ENCODE measurements at regions not wholly inside any gene's neighbourhood (a gene's known extent, or its start where the extent isn't known, plus 50 kb on each side); places are given as distances from the start of the nearest gene placed in this dataset.

GRCh38 chr15:70470556-70471191 is 292.7 kb downstream of the UACA start:
- no TSS peak for BruUV-seq (replicated peaks)
- Histone ChIP-seq H3K27me3 (replicated peaks; ENCODE audit: insufficient read depth, low read depth, low read length, poor library complexity) (no peaks in the 10 kb centered on the region), H3K9me3 (ENCODE audit: low read depth, low read length, poor library complexity, severe bottlenecking) (no peaks in the 10 kb centered on the region), H3K27ac (ENCODE audit: low read depth, low read length, poor library complexity, severe bottlenecking) (no peak overlapping the region), H3K4me1 (ENCODE audit: insufficient read depth, low read length, poor library complexity, severe bottlenecking) (peaks cover 28% of the 10 kb centered on the region), H3K4me3 (ENCODE audit: low read depth, low read length, poor library complexity, severe bottlenecking) (no peak overlapping the region), H3K36me3 (ENCODE audit: insufficient read depth, low read length, poor library complexity, severe bottlenecking) (no peaks in the 10 kb centered on the region)
- intact Hi-C loops (cut with micrococcal nuclease; ENCODE audit: unreplicated experiment) = loop anchor here (10.0 kb wide), 1 partner anchor 376 kb away; the partner anchor contains the start of gene TLE3
- no peak for TF ChIP-seq CTCF (conservative IDR thresholded peaks at IDR 0.05; ENCODE audit: low read depth, low read length)
- no peak for TF ChIP-seq EZH2 (IDR thresholded peaks at IDR 0.05; ENCODE audit: borderline replicate concordance, low read depth, low read length, poor library complexity, severe bottlenecking)
- POLR2A ChIA-PET (ENCODE audit: low non-redundant PET) = no interaction called here
- CTCF ChIA-PET = no interaction called here
- DNase-seq (ENCODE audit: low spot score) = no peak

DNA sequence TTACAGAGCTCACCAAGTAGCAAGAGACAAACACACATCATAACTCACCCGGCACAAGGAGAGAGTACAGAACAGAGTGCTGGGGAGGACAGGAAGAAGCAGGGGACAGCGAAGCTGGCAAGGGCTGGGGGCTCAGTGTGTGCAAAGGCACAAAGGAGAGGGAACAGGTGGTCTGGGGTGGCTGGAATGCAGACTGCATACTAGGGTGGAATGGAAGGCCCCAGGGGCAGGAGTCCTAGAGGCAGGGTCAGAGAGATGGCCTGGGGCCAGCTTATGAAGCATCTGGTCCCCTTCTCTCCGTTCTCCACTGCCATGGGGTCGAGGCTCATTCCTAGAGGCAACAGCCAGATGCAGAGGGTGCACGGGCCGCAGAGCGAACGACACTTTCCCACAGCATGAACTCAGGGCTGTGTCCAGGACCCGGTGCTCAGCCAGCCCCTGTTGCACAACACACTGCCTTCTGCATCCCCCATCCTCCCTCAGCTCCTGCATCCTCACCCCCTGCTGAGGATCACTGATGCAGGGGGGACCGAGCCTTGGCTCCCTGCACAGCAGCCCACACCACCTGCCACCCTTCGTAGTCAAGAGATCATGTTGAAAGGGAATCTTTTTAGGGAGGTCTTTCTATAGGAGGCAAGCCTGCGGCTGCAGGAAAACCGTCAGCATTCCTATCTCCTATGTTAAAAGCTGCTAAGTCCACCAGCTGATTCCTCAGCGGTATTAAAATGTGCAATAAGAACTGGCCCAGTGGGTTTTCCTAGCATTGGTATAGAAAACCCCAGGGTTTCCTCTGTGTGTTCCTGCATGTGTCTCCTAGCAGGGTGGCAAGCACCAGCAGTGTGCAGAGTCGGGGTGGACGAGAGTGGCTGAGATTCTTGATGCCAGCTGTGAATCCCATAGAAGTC is 293.5 kb downstream of the UACA start:
- CTCF ChIA-PET = no interaction called here
- TF ChIP-seq CTCF (conservative IDR thresholded peaks at IDR 0.05; ENCODE audit: low read depth, low read length) (no peak), EZH2 (IDR thresholded peaks at IDR 0.05; ENCODE audit: borderline replicate concordance, low read depth, low read length, poor library complexity, severe bottlenecking) (no peak)
- Histone ChIP-seq H3K9me3 (ENCODE audit: low read depth, low read length, poor library complexity, severe bottlenecking) (no peaks in the 10 kb centered on the region), H3K36me3 (ENCODE audit: insufficient read depth, low read length, poor library complexity, severe bottlenecking) (no peaks in the 10 kb centered on the region), H3K4me3 (ENCODE audit: low read depth, low read length, poor library complexity, severe bottlenecking) (no peak overlapping the region), H3K27ac (ENCODE audit: low read depth, low read length, poor library complexity, severe bottlenecking) (no peak overlapping the region), H3K4me1 (ENCODE audit: insufficient read depth, low read length, poor library complexity, severe bottlenecking) (peaks cover 21% of the 10 kb centered on the region), H3K27me3 (replicated peaks; ENCODE audit: insufficient read depth, low read depth, low read length, poor library complexity) (no peaks in the 10 kb centered on the region)
- DNase-seq (ENCODE audit: low spot score) = no peak
- POLR2A ChIA-PET (ENCODE audit: low non-redundant PET) = no interaction called here
- intact Hi-C loops (cut with micrococcal nuclease; ENCODE audit: unreplicated experiment) = loop anchor here (5.0 to 10.0 kb wide), 3 partner anchors 375 to 993 kb away; partner anchors contain the start of gene TLE3
- no TSS peak for BruUV-seq (replicated peaks)

GRCh38 chr15:70469182-70469581 is 294.2 kb downstream of the UACA start:
- Histone ChIP-seq H3K4me1 (ENCODE audit: insufficient read depth, low read length, poor library complexity, severe bottlenecking) (peaks cover 14% of the 10 kb centered on the region), H3K27ac (ENCODE audit: low read depth, low read length, poor library complexity, severe bottlenecking) (no peak overlapping the region), H3K9me3 (ENCODE audit: low read depth, low read length, poor library complexity, severe bottlenecking) (no peaks in the 10 kb centered on the region), H3K4me3 (ENCODE audit: low read depth, low read length, poor library complexity, severe bottlenecking) (no peak overlapping the region), H3K27me3 (replicated peaks; ENCODE audit: insufficient read depth, low read depth, low read length, poor library complexity) (no peaks in the 10 kb centered on the region), H3K36me3 (ENCODE audit: insufficient read depth, low read length, poor library complexity, severe bottlenecking) (no peaks in the 10 kb centered on the region)
- POLR2A ChIA-PET (ENCODE audit: low non-redundant PET) = no interaction called here
- CTCF ChIA-PET = no interaction called here
- intact Hi-C loops (cut with micrococcal nuclease; ENCODE audit: unreplicated experiment) = loop anchor here (5.0 to 10.0 kb wide), 2 partner anchors 734 to 992 kb away; no protein-coding TSS in a partner anchor
- BruUV-seq (replicated peaks) = no TSS peak
- TF ChIP-seq CTCF (conservative IDR thresholded peaks at IDR 0.05; ENCODE audit: low read depth, low read length) (no peak), EZH2 (IDR thresholded peaks at IDR 0.05; ENCODE audit: borderline replicate concordance, low read depth, low read length, poor library complexity, severe bottlenecking) (no peak)
- DNase-seq (ENCODE audit: low spot score) = no peak

Measured in A673 (cell line).